GM19035 (cell line): ENCODE measurements at regions not wholly inside any gene's neighbourhood (a gene's known extent, or its start where the extent isn't known, plus 50 kb on each side); places are given as distances from the start of the nearest gene placed in this dataset.
"Not testable (repeated sequence)": the region's sequence is repeated elsewhere in the genome, so short reads cannot be mapped to it uniquely, and the experiment has no call there.

Source experiments
- ATAC-seq: cut with Tn5 transposase; IDR thresholded peaks from one replicate; pipeline ENCODE4 v1.9.1; 2021; ENCODE audit not compliant: unreplicated experiment

DNA sequence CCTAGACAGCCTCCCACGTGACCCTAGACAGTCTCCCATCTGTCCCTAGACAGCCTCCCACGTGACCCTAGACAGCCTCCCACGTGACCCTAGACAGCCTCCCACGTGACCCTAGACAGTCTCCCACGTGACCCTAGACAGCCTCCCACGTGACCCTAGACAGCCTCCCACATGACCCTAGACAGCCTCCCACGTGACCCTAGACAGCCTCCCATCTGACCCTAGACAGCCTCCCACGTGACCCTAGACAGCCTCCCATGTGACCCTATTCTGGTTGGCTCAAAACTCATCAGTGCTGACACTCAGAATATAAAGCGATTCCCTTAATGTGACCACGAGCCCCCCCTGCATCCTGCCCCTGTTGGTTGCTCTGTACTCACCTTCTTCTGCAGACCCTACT lies 224.7 kb upstream of the TMEM132C start:
- not testable (repeated sequence) for ATAC-seq

DNA sequence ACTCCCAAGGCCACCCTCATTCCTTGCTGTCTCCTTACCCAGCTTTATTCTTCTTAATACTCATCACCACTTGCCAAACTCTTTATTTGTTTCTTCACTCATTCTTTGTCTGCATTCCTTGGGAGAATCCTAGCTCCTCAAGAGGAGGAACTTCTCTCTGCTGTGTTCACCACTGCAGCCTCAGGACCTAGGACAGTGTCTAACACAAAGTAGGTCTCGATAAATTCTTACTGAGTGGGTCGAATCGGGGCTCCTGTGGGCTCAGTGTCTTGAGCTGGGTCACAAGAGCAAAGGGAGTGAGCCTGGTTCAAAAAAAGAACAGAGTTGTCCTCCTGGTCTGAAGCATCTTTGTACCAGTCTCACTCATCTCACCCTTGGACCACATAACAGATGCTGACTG lies 224.1 kb upstream of the TMEM132C start:
- no peak for ATAC-seq

DNA sequence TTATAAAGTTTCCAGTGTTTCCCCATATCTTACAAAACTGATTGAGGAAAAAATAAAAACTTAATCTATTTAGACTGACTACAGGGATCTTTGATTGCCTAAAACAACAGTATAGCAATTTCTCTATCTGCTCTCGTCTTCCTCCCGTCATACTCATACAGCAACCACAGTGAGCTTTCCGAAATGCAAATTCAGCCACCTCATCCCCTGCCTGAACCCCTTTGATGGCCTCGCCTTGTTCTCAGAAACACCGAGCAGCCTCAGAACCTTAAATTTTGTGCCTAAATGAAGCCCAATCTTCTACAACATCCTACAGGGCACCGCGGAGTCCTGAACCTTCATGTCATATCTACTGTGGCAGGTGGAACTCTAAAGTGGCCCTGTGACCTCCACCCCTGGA lies 223.7 kb upstream of the TMEM132C start:
- ATAC-seq: no peak

DNA sequence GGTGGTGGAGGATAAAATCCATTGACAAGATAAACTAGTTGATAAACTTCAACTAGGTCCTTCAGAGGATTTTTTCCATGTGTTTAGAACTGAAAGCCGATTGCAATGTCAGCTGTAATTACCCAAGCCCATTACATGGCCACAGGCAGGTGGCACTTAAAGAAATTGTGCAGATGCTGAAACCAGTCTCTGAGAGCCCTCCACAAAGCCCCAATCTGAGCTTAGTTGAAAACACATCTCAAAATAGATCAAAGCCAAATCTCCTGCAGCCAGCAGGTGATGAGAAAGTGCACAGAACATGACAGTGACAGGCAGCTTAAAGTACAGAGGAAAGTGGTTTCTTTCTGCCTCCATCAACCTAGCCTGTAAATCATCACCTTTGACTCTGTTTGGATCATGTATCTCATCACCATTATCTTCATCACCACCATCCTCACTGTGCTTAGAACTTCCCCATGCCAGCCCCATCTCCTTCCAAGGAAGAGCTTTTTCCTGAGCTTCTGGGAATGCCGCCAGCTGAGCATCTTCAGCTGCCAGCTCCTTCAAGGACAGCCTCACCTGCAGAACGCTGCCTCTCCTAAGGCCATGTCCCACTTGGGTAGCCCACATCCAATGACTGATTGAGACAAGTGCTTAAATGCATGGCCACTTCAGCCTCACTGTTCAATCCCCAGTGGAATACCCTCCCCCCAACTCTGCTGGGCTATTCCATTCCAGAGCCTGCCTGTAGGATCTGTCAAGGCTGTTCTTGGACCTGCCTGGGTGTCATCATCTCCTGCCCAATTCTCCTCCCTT lies 219.5 kb upstream of the TMEM132C start:
- no peak for ATAC-seq

DNA sequence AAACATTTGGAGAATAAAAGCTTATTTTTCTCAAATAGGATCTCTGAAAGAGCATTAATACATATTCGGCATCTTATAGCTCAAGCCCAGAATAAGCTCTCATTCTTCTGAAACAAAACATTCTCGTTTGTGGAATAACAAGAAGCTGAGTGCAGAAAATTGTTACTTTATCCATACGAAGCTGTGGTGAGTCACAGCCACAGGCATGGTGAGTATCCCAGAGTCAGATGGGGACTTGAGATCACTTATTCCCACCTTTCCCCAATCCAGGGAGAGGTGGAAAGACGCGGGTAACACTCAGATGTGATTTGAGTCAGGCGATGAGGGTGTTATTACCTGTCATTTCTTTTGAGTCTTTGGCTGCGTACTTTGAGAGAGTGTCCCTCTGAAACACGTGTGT lies 214.6 kb upstream of the TMEM132C start:
- no peak for ATAC-seq

DNA sequence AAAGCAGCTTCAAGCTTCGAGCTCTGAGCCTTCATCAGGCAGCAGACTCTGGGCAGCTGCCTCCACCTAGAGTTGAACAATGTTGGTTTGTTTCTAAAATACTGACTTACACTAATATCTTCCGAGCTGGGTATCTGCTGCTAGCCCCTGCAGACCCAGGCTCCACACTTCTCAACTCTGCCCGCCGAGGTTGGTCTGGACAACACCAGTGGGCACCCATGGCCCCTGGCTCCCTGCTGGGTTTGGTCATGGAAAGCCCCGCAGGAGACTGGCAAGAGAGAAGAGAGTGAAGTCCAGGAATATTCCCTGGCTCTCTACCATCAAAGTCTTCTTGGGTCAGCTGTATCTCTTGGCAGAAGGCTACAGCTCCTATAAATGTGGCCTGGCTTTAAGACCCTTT lies 214.2 kb upstream of the TMEM132C start:
- ATAC-seq: no peak

DNA sequence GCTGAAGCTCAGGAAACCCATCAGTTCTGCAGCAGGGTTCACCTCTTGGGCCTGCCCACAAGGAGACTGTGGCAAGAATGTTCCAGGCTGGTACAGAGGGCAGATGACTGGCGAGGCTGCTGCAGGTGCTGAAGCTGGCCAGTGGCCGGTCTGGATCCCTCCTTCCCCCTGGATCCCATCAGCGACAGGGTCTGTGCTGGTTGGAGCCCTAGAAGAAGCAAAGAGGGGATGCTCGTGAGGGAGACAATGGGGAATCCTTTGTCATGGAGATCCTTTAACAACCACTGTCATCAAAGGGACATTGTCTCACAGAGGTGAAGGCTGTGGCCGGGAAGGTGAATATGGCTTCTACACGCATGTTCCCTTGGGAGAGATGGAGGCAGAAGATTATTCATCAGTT lies 211.4 kb upstream of the TMEM132C start:
- no peak for ATAC-seq

DNA sequence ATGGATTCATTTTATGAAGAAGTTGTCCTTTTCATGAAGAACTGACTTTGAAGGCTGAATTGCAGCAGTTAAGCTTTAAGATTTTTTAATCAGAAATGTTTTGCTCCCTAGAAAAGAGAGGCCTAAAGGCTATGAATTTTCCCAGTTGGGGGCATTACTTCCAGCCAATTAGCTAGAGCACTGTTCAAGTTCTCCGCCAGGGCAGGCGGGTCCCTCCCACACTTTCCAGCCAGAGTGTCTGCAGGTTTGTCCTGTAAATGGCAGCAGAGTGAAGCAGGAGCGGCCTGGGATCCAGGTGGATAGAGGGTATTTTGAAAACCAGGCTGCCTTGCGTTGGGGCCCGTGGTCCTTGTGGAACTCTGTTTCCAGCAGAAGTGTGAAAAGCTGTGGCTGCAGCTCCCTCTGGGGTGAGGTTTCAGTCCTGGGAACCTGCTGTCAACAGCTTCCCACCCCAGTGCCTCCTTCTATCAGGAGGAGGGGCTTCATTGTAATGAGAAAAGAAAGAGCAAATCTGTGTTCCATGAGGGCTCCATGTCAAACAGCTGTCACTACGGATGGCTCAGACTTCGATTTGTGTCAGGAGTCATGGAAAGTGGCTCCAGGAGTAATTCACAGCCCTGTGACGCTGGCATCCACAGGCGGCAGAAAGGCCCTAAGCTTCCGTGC lies 210.7 kb upstream of the TMEM132C start:
- ATAC-seq: no peak

DNA sequence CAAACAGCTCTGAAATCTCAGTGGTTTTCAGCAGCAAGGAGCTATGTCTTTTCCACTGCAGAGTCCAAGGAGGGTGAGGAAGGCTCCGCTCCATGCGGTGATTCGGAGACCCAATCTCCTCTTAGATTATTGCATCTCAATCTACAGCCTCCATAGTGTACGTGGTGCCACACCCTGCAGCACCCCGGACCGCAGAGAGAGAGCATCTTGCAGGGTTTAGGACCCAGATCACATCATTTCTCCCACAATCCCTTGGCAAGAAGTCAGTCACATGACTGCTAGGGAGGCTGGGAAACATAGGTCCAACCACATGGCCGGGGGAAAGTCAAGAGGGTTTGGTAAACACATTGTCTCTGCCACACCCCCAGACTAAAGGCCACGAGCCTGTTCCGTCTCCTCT lies 209.4 kb upstream of the TMEM132C start:
- ATAC-seq: no peak

DNA sequence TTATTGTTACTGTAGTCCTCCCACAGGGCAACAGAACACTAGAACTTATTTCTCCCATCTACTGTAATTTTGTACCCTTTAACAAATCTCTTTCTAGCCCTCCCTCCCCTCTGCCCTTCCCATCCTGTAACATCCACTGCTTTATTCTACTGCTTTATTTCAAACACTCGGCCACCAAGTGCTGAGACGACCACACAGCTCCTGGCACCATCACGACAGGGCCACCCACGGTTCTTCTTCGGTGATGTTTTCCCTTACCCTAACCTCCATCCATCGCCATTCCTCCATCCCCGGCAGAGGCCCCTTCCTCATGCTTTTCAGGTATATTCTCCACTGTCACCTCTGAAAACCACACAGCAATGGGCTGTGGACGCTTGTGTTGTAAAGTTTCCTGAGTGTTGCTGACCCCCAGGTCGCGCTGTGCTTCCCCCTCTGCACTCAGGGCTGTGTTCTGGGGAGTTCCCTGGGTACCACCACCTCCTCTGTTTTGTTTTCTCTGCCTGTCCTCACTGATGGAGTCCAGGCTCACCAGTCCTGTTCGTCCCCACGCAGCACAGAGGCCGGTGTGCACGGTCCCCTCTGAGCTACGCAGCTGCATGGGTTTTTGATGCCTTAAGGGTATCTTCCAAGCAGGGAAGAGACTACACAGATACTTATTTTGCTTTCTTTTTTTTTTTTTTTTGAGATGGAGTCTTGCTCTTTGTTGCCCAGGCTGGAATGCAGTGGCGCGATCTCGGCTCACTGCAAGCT lies 207.2 kb upstream of the TMEM132C start:
- ATAC-seq: no peak

DNA sequence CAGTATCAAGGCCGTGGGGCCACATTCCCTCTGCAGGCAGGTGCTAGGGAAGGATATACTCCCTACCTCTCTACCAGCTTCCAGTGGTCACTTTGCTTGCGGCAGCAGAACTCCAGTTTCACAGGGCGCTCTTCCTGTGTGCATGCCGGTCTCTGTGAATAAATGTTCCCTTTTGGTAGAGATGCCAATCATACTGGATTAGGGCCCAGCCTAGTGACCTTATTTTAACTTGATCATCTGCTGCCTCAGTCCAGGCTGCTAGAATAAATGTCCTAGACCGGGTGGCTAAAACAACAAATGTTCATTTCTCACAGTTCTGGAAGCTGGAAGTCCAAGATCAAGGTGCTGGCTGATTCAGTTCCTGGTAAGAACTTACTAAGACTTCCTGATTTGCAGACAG lies 198.8 kb upstream of the TMEM132C start:
- ATAC-seq: no peak

DNA sequence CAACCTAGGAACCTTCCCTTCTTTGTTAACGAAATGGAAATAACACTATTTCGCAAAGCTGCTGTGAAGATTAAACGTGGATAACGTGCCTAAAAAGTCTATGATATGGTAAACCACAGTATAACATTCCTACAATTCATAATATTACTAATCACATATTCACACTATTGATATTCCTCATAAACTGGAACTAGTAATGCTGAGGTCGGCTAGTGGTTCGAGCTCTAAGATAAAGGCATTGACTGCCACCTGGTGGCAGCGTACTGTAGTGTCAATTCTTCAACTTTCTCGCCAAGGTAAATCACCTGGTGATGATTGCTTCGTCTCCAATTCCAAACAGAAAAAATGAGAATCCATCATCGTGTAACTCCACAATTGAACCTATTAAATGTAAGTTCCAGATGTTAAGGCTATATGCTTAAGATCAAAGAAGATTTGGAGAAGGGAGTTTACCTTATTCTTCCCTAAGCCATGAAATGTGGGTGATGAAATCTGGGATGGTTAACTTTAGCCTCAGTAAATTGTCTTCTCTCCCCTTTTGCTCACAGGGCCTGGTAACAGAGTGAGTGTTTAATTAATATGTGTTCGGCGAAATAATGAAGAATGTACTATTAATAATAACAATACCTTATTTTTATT lies 197.5 kb upstream of the TMEM132C start:
- ATAC-seq: no peak

DNA sequence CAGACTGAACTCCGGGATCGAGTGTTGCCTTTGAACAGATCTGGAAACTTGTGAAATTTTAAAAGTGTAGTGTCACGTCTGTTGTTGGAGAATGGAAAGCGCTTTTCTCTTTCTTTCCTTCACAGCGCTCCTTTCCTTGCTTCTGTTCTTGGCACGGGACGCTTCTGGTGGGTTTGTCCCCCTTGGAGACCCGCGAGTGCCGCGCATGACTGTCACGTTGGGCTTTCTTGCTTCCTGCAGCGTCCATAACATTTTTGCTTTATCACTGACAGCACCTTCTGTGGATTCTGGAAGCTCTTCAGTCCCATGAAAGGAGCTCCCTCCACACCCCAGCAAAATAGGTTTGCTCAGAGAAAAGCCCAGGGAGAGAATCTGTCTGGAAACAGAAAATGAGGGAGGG lies 193.0 kb upstream of the TMEM132C start:
- ATAC-seq: no peak

DNA sequence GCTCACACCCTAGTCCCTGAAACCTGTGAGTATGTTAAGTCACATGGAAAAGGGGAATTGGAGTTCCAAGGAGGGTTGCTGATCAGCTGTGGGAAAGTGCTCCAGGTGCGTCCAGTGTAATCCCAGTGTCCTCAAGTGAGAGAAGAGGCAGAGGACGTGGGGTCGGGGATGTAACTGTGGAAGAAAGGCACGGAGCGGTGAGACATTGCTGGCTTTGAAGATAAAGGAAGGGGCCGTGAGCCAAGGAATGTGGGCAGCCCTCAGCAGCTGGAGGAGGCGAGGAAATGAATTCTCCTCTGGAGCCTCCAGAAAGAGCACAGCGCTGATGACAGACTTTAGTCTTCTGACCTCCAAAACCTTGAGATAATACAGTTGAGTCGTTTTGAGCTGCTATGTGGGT lies 191.6 kb upstream of the TMEM132C start:
- ATAC-seq: no peak

DNA sequence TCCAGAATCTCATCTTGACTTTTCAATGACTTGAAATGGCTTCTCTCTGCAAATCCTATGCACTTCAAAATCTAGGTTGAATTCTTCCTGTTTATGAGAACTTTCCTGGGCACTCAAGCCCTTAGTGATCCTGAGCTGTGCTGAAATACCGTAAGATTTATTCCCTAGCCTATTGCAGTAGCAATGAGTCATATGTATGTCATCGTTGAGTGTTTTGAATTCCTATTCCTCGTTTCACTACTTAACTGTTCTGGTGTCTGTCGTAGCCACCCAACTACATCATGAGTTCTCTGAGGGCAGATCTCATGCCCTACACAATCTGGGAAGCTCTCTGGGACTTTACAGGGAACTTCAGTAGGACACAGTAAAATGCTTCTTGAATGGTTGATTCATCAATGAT lies 190.8 kb upstream of the TMEM132C start:
- no peak for ATAC-seq

DNA sequence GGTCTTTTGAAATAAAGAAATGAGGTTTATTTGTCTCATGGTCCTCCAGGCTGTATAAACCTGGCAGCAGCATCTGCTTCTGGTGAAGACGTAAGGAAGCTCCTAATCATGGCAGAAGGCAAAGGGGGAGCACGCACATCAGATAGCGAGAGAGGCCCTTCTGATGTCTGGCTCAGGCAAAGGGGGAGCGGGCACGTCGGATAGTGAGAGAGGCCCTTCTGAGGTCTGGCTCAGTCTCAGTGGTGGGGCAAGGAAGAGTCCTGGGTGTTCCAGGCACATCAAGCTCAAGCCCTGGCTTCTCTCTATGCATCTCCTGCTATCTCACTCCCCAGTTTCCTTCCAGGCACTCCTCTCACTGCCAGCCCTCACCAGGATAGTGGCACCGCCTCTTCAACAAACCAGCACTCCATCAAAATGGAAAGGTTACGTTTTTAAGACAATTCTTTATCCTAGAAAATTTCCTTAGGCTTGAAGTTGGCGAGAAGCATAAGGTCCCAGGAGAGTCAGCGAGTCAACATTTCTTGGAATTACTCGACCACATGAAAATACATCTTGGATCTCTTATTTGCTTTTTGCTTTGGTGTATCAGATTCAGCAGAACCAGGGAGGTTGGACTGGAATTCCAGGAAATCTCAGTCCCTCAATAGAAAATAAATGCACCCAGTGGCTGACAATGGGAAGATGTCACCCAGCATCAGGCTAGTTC lies 189.6 kb upstream of the TMEM132C start:
- ATAC-seq: no peak

DNA sequence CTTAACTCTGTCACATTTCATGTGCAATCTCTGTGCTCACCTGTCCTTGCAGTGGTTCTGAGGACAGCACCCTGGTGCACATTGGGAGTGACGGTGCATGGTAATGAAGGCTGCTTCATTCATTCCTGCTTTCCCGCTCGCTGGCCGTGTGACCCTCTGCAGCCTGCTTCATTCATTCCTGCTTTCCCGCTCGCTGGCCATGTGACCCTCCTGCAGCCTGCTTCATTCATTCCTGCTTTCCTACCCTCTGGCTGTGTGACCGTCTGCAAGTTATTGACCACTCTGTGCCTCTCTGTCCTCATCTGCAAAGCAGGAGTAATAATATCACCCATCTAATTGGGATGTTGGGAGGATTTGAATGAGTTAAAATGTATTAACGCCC lies 189.1 kb upstream of the TMEM132C start:
- no peak for ATAC-seq

DNA sequence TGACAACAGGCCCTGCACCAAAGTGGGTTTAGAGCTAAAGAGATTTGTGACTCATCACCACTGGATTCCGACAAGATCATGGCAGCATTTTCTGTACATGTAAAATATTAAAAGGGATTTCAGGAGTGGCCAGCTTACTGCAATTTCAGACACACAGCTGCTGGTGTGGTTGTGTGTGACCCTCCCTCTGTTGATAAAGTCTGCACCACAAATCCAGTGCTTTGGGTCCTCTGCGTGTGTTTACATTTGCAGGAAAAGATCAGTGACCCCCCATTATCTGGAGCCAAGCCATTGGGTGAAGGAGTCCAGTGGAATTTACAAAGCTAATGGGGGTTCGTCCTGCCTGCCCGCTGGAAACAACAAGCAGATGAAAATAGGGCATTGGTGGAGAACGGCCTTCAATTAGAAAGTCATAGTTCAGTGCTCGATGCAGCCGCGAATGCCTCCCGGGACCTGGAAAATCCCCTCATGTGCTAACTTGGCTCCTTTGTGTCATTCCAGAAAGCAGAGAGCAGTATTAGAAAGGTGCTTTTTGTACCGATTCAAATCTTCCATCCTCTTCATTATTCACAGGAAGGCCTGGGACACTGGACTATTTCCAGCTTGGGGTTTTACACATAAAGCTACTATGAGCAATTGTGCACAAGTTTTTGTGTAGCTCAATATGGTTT lies 188.5 kb upstream of the TMEM132C start:
- no peak for ATAC-seq

DNA sequence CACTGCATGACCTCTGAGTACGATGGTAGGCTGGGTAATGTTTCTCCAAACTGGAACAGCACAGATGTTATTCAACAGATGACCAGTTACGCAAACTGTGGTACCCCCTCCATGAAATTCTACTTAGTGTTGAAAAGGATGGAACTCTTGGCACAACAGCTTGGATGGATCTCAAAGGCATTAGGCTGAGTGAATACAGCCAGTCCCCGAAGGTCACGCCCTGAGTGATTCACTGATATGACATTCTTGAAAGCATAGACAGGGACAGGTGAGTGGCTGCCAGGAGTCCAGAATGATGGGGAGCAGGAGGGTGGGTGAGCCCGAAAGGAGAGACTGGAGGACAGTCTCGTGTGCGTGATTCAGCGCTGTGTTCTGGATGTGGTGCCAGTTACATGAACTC lies 187.5 kb upstream of the TMEM132C start:
- ATAC-seq: no peak

DNA sequence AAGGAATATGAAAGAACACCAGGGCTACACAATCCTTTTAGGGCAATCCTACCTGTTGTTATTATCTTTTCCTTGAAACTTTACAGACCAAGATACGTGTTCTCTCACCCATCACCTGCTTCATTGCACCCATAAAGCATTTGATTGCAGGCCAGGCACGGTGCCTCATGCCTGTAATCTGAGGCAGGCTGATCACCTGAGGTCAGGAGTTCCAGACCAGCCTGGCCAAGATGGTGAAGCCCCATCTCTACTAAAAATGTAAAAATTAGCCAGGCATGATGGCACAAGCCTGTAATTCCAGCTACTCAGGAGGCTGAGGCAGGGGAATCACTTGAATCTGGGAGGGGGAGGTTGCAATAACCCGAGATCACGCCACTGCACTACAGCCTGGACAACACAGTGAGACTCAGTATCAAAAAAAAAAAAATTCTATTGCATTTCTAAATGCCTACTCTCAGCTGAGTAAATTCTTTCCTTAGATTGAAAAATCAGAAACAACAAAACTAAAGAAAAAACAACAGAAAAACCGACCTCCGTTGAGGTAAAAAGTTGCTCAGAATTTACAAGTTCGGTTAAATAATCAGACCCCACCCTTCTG lies 183.7 kb upstream of the TMEM132C start:
- ATAC-seq: no peak
